Ishikawa (cell line): ENCODE measurements at regions not wholly inside any gene's neighbourhood (a gene's known extent, or its start where the extent isn't known, plus 50 kb on each side); places are given as distances from the start of the nearest gene placed in this dataset.

Source experiments
- CEBPB ChIP-seq: IDR thresholded peaks from 2 replicates; pipeline ENCODE4 v1.6.1; 2012
- CREB1 ChIP-seq: IDR thresholded peaks from 2 replicates; pipeline ENCODE4 v1.6.1; 2012; ENCODE audit warnings: low read depth
- EGR1 ChIP-seq: IDR thresholded peaks from 2 replicates; pipeline ENCODE4 v1.6.1; 2012
- EP300 ChIP-seq: IDR thresholded peaks from 2 replicates; pipeline ENCODE4 v1.6.1; 2012; ENCODE audit warnings: borderline replicate concordance
- FOXM1 ChIP-seq: IDR thresholded peaks from 2 replicates; pipeline ENCODE4 v1.6.1; 2012; ENCODE audit warnings: low read depth, borderline replicate concordance
- MAX ChIP-seq: IDR thresholded peaks from 2 replicates; pipeline ENCODE4 v1.6.1; 2012
- NFIC ChIP-seq: IDR thresholded peaks from 2 replicates; pipeline ENCODE4 v1.6.1; 2012
- RAD21 ChIP-seq: IDR thresholded peaks from 2 replicates; pipeline ENCODE4 v1.6.1; 2012; ENCODE audit warnings: low read depth
- TAF1 ChIP-seq: IDR thresholded peaks from 2 replicates; pipeline ENCODE4 v1.6.1; 2012; ENCODE audit warnings: low read depth, mild to moderate bottlenecking
- TCF12 ChIP-seq: IDR thresholded peaks from 2 replicates; pipeline ENCODE4 v1.6.1; 2012; ENCODE audit warnings: low read depth
- TEAD4 ChIP-seq: IDR thresholded peaks from 2 replicates; pipeline ENCODE4 v1.6.1; 2012
- USF1 ChIP-seq: IDR thresholded peaks from 2 replicates; pipeline ENCODE4 v1.6.1; 2012
- YY1 ChIP-seq: IDR thresholded peaks from 2 replicates; pipeline ENCODE4 v1.6.1; 2012; ENCODE audit warnings: low read depth
- ZBTB7A ChIP-seq: IDR thresholded peaks from 2 replicates; pipeline ENCODE4 v1.6.1; 2012; ENCODE audit warnings: low read depth
- TF ChIP-seq, protein P1 (sequence below): IDR thresholded peaks from 2 replicates; pipeline ENCODE4 v1.6.1; 2012; ENCODE audit warnings: low read depth, mild to moderate bottlenecking

GRCh38 chr18:22267697-22268096, 98.3 kb downstream of the GATA6 start:
- no peak for TF ChIP-seq USF1
- TF ChIP-seq, protein P1, sequence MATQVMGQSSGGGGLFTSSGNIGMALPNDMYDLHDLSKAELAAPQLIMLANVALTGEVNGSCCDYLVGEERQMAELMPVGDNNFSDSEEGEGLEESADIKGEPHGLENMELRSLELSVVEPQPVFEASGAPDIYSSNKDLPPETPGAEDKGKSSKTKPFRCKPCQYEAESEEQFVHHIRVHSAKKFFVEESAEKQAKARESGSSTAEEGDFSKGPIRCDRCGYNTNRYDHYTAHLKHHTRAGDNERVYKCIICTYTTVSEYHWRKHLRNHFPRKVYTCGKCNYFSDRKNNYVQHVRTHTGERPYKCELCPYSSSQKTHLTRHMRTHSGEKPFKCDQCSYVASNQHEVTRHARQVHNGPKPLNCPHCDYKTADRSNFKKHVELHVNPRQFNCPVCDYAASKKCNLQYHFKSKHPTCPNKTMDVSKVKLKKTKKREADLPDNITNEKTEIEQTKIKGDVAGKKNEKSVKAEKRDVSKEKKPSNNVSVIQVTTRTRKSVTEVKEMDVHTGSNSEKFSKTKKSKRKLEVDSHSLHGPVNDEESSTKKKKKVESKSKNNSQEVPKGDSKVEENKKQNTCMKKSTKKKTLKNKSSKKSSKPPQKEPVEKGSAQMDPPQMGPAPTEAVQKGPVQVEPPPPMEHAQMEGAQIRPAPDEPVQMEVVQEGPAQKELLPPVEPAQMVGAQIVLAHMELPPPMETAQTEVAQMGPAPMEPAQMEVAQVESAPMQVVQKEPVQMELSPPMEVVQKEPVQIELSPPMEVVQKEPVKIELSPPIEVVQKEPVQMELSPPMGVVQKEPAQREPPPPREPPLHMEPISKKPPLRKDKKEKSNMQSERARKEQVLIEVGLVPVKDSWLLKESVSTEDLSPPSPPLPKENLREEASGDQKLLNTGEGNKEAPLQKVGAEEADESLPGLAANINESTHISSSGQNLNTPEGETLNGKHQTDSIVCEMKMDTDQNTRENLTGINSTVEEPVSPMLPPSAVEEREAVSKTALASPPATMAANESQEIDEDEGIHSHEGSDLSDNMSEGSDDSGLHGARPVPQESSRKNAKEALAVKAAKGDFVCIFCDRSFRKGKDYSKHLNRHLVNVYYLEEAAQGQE: no peak
- no peak for TF ChIP-seq FOXM1
- TF ChIP-seq ZBTB7A: no peak
- TF ChIP-seq EP300: no peak
- TF ChIP-seq TEAD4: no peak
- TF ChIP-seq TCF12: no peak
- TF ChIP-seq TAF1: no peak
- no peak for TF ChIP-seq NFIC
- TF ChIP-seq CREB1: no peak
- no peak for TF ChIP-seq YY1
- TF ChIP-seq RAD21: no peak
- no peak for TF ChIP-seq MAX
- TF ChIP-seq CEBPB: no peak
- no peak for TF ChIP-seq EGR1

DNA sequence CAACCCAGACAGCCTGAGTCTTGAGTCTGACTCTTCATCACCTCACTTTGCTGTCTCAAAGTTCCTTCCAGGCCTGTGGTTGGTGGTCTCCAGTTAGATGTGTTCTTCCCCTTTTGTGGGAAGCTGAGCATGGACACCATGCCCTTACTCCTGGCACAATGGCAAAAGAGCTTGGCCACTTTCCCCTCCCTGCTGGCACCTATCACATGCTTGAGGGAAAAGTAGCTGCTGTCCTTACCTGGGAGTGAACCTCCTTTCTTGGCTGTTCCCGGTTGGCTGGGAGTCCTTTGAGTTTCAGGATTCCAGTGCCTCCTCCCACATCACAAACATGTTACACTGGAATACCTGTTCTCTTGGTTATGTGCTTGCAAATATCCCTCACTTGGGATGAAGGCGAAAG, 97.8 kb downstream of the GATA6 start:
- TF ChIP-seq YY1: no peak
- no peak for TF ChIP-seq NFIC
- no peak for TF ChIP-seq FOXM1
- no peak for TF ChIP-seq TCF12
- TF ChIP-seq ZBTB7A: no peak
- TF ChIP-seq EP300: no peak

GRCh38 chr18:22265838-22266237, 96.4 kb downstream of the GATA6 start:
- TF ChIP-seq EP300 (no peak), CEBPB (no peak), RAD21 (no peak)

DNA sequence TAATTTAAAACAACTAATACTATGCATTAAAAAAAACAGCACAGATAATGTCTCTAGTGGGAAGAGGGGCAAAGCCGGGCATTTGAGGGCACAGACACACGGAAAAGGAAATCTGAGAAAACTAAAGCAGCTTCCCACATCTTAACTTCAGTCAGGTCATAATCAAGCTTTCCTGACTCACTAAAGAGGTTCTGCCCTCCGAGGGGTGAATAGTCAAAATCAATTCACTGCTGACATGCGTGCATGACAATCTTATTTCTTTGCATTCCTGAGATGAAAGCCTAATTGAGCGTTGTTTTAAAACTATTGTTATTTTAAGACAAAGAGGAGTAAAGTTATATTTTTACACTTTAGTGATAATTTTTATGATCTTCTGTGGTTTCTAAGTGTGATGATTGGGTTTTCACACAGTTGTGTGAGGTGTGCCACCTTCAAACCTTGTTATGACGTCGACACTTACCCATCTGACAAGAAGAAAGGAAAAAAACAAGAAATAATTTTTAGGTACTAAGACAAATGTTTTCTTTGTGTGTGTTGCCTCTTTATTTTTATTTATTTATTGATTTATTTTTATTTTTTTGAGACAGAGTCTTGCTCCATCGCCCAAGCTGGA, 90.9 kb downstream of the GATA6 start:
- TF ChIP-seq, protein P1: no peak
- TF ChIP-seq CEBPB (no peak), USF1 (no peak)

DNA sequence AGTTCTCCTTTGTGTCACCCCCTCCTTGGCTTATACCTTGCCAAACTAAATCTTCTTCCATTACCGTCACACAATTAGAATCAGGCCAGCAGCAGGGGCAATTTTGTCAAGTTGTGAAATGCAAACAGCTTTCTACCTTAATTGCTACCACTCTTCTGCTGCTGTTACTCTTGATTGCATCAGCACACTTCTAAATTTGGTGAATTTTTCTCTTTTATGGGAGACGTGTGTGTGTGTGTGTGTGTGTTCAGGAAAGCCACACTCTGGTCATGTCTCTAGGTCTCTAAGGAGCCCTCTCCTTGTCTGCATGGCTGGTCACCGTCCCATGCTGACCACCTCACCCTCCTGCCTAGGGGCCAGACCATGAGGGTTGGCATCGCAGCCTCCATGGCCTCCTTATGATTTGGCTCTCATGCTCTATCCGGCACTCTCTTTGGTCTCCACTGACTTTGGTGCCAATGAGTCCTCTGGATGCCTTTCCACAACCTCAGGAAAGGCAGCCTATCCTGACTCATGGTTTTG, 87.7 kb downstream of the GATA6 start:
- TF ChIP-seq EGR1: no peak
- TF ChIP-seq TEAD4: no peak
- TF ChIP-seq EP300: no peak

GRCh38 chr18:22254088-22254487, 84.7 kb downstream of the GATA6 start:
- TF ChIP-seq TAF1 (no peak), NFIC (no peak), RAD21 (no peak), USF1 (no peak), ZBTB7A (no peak), EGR1 (no peak), EP300 (no peak), FOXM1 (no peak), YY1 (no peak), MAX (no peak), CREB1 (no peak), TEAD4 (no peak), TCF12 (no peak), CEBPB (no peak)
- TF ChIP-seq, protein P1: no peak
